ENCODE measurements at regions not wholly inside any gene's neighbourhood (a gene's known extent, or its start where the extent isn't known, plus 50 kb on each side); places are given as distances from the start of the nearest gene placed in this dataset.

DNA sequence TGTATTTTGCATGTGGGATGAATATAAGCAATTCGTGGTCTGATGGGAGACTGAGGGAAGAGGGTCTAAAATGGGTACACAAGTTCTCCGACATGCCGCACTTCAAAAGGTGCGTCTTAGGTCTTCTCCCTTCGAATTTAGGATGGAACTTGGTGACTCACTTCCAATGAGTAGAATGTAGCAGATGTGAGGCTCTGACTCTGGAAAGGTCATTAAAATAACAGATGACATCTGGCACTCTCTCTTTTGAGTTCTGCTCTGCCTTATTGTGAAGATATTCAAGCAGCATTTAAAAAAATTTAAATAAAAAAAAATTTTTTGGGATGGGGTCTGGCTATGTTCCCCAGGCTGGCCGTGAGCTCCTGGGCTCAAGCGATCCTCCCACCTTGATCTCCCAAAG is 92.7 kb downstream of the TMEM100 start:
- no peak for DNase-seq (ENCODE audit: low spot score)
- TF ChIP-seq, protein P1, sequence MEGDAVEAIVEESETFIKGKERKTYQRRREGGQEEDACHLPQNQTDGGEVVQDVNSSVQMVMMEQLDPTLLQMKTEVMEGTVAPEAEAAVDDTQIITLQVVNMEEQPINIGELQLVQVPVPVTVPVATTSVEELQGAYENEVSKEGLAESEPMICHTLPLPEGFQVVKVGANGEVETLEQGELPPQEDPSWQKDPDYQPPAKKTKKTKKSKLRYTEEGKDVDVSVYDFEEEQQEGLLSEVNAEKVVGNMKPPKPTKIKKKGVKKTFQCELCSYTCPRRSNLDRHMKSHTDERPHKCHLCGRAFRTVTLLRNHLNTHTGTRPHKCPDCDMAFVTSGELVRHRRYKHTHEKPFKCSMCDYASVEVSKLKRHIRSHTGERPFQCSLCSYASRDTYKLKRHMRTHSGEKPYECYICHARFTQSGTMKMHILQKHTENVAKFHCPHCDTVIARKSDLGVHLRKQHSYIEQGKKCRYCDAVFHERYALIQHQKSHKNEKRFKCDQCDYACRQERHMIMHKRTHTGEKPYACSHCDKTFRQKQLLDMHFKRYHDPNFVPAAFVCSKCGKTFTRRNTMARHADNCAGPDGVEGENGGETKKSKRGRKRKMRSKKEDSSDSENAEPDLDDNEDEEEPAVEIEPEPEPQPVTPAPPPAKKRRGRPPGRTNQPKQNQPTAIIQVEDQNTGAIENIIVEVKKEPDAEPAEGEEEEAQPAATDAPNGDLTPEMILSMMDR (IDR thresholded peaks at IDR 0.05; ENCODE audit: borderline replicate concordance, control extremely low read depth, extremely low read depth, insufficient read depth, missing control alignments) = no peak
- in situ Hi-C loops (cut with MboI; ENCODE audit: low sequenced_read_pairs, unreplicated experiment) = no loop called here

DNA sequence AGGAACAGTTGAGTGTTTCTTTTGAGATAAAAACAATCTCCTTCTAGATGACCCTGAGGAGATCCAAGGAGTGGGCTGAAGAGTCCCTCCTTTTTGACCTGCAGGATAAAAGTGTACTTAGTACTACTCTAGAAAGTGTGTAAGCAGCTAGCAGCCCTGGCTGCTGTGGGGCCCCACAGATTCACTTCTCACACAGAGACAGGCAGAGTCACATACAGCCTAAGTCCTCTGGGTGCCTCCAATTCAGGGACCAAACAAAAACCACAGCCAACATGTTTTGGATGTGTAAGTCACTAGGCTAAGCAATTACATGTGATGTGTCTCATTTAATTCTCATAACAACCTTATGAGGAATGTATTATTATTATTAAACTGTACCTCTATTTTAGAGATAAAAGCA is 97.1 kb downstream of the TMEM100 start:
- TF ChIP-seq, protein P1 (IDR thresholded peaks at IDR 0.05; ENCODE audit: borderline replicate concordance, control extremely low read depth, extremely low read depth, insufficient read depth, missing control alignments) = no peak
- DNase-seq (ENCODE audit: low spot score) = no peak
- in situ Hi-C loops (cut with MboI; ENCODE audit: low sequenced_read_pairs, unreplicated experiment) = no loop called here

DNA sequence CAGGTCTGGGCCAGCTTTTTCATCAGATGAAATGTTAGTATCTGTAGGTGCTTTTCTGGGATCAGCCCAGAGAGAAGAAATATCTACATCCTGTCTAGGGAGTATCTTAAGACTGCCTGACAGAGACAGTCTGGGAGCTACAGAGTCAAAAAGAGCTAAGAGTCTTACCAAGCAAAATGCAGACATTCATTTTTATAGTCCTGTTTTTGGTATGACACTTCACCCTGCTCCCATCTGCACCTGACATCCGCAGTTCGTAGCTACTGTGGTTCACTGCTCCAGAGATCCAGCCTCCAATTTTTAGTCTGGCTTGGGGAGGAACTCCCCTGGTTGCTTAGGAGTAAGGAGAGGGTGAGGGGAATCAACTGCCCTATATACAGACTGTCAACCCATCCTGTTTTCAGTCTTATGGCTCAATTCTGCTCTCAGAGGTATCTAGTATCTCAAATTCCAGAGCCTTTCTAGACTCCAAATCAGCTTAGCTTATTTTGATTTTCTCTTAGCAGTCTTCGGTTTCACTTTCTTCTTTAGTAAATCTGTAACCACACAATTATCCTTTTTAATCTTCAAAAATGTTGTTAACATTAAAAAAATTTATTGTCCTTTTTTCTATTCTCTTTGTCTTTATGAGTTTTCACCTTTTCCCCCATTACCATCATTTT is 97.8 kb downstream of the TMEM100 start:
- in situ Hi-C loops (cut with MboI; ENCODE audit: low sequenced_read_pairs, unreplicated experiment) = no loop called here
- DNase-seq (ENCODE audit: low spot score) = no peak
- TF ChIP-seq, protein P1 (IDR thresholded peaks at IDR 0.05; ENCODE audit: borderline replicate concordance, control extremely low read depth, extremely low read depth, insufficient read depth, missing control alignments) = no peak

DNA sequence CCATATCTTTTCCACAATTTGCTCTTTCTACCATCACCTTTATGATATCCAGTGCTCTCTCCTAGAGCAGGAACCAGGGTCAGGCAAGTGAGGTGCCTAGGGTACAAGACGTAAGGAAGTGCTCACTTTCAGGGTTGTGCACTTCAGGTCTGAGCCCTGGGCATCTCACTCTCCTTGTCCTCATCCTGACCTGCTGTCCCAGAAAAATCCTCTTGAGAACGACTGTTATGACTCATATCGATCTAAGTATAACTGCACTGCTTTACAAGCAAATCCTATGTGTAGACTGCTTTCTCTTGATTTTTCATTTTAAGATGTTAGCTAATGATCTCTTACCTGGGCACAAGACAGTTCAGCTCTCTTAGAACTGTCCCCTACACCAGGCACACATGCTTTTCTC is 100.1 kb downstream of the TMEM100 start:
- in situ Hi-C loops (cut with MboI; ENCODE audit: low sequenced_read_pairs, unreplicated experiment) = no loop called here
- no peak for DNase-seq (ENCODE audit: low spot score)
- TF ChIP-seq, protein P1 (IDR thresholded peaks at IDR 0.05; ENCODE audit: borderline replicate concordance, control extremely low read depth, extremely low read depth, insufficient read depth, missing control alignments) = no peak

DNA sequence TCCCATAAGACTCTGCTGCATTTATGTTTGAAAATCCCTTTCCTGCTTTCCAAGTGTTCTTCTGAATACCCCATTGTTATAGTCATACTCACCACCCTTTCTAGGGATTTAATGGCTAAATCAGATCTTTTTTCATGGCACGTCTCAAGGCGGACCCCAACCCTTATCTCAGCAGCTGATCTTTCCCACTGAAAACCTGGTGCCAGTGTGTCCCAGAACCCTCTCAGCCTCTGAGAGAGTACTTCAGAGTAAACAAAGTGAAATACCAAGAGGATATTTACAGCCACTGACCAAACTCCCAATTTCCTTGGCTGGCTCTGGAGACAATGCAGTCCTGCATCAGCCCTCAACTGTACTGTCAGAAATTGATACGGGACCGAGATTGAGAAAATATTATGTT is 101.7 kb downstream of the TMEM100 start:
- in situ Hi-C loops (cut with MboI; ENCODE audit: low sequenced_read_pairs, unreplicated experiment) = no loop called here
- TF ChIP-seq, protein P1 (IDR thresholded peaks at IDR 0.05; ENCODE audit: borderline replicate concordance, control extremely low read depth, extremely low read depth, insufficient read depth, missing control alignments) = no peak
- no peak for DNase-seq (ENCODE audit: low spot score)

DNA sequence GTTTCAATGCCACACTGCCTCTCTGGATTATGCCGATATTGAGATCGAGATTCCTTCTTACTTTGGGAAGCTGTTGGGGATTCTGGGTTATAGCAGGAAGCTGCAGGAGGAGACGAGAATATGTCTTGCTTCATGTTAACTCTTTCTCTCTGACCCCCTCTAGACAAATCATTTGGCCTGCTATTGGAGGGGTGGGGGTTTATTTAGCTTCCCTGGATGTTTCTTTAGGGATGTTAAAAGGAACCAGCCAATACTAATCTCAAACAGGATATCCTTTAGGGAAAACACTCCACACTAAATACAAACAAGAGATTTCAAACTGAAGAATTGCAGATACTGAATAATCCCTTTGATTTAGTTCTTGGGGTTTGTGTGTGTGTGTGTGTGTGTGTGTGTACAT is 102.6 kb downstream of the TMEM100 start:
- TF ChIP-seq, protein P1 (IDR thresholded peaks at IDR 0.05; ENCODE audit: borderline replicate concordance, control extremely low read depth, extremely low read depth, insufficient read depth, missing control alignments) = no peak
- DNase-seq (ENCODE audit: low spot score) = no peak
- in situ Hi-C loops (cut with MboI; ENCODE audit: low sequenced_read_pairs, unreplicated experiment) = no loop called here
